Endothelial cell of umbilical vein (primary cell): ENCODE measurements at regions not wholly inside any gene's neighbourhood (a gene's known extent, or its start where the extent isn't known, plus 50 kb on each side); places are given as distances from the start of the nearest gene placed in this dataset.

Source experiments
- BruUV-seq: library from RNA; stranded (reverse); fragments of 400-500 nt; replicated peaks from 2 replicates; lab custom pipeline; 2021; lab: Mats Ljungman, UMichigan
- CTCF ChIA-PET: fragments of 300-600, 350-600 bp; sonication (Branson Sonifier 250); formaldehyde crosslinking; loops from one replicate; lab custom pipeline; 2021; ENCODE audit warnings: antibody characterized with exemption, inconsistent platforms; lab: Charles Lee
- POLR2A ChIA-PET: fragments of 300-600, 350-600 bp; sonication (Branson Sonifier 250); formaldehyde crosslinking; loops from one replicate; lab custom pipeline; 2021; ENCODE audit warnings: antibody characterized with exemption, inconsistent platforms; lab: Charles Lee
- DNase-seq: peaks from one replicate; pipeline ENCODE4 v3.0.0-alpha.2; 2011; ENCODE audit warnings: low read depth, low spot score
- FAIRE-seq: peaks from 2 replicates; lab custom pipeline; 2011; peaks lifted over from hg19 to GRCh38; lab: Jason Lieb, UNC
- H2AFZ ChIP-seq: 2 replicates; pipeline ENCODE4 v1.6.0; 2012; ENCODE audit warnings: low read depth, low read length, control low read depth, inconsistent platforms
- H3K27ac ChIP-seq: 2 replicates; pipeline ENCODE4 v1.5.1; 2011; ENCODE audit warnings: low read depth, mild to moderate bottlenecking, control low read depth, low read length, moderate library complexity; ENCODE audit not compliant: insufficient read depth
- H3K27me3 ChIP-seq, 2 experiments: 2 replicates each; pipeline versions ENCODE4 v1.6.0 to v1.6.1; 2011; ENCODE audit warnings: low read length in 2 of 2, mixed read lengths in 1 of 2; ENCODE audit not compliant: control insufficient read depth in 2 of 2, insufficient read depth in 2 of 2
- H3K36me3 ChIP-seq, 2 experiments: 2 replicates in 1 of 2; 3 replicates in 1 of 2; pipeline ENCODE4 v1.5.1; 2011; ENCODE audit warnings: low read length in 2 of 2, mild to moderate bottlenecking in 1 of 2, moderate library complexity in 1 of 2; ENCODE audit not compliant: control insufficient read depth in 2 of 2, insufficient read depth in 2 of 2; ENCODE audit errors: extremely low read depth in 1 of 2
- H3K4me1 ChIP-seq: 3 replicates; pipeline ENCODE4 v1.5.1; 2011; ENCODE audit warnings: mild to moderate bottlenecking, low read length; ENCODE audit not compliant: control insufficient read depth, insufficient read depth; ENCODE audit errors: extremely low read depth
- H3K4me2 ChIP-seq: 2 replicates; pipeline ENCODE4 v1.6.1; 2011; ENCODE audit warnings: low read length, control low read depth, mixed read lengths; ENCODE audit not compliant: insufficient read depth
- H3K4me3 ChIP-seq, 3 experiments: fragments of 200-600 bp in 1 of 3; sonication (generic), shearing (Covaris generic) in 1 of 3; replicated peaks in 1 of 3; 2 replicates each; pipeline ENCODE4 v1.5.1; 2011 to 2016; ENCODE audit warnings: control low read depth in 3 of 3, low read length in 3 of 3, mild to moderate bottlenecking in 2 of 3, inconsistent platforms in 1 of 3, low read depth in 1 of 3, moderate library complexity in 1 of 3; ENCODE audit not compliant: insufficient read depth in 1 of 3
- H3K79me2 ChIP-seq: 2 replicates; pipeline ENCODE4 v1.6.0; 2012; ENCODE audit warnings: low read length, inconsistent platforms; ENCODE audit not compliant: control insufficient read depth, insufficient read depth
- H3K9ac ChIP-seq: replicated peaks from 2 replicates; pipeline ENCODE3; 2011; ENCODE audit warnings: low read length, control low read depth; ENCODE audit not compliant: insufficient read depth; ENCODE audit errors: extremely low read depth
- H3K9me1 ChIP-seq: replicated peaks from 3 replicates; pipeline ENCODE4 v1.6.0; 2011; ENCODE audit warnings: mild to moderate bottlenecking, low read length; ENCODE audit not compliant: control insufficient read depth, insufficient read depth; ENCODE audit errors: extremely low read depth
- H3K9me3 ChIP-seq: replicated peaks from 2 replicates; pipeline ENCODE4 v1.5.1; 2012; ENCODE audit warnings: low read length, inconsistent platforms; ENCODE audit not compliant: control insufficient read depth, insufficient read depth
- H4K20me1 ChIP-seq: replicated peaks from 2 replicates; pipeline ENCODE3; 2011; ENCODE audit warnings: mild to moderate bottlenecking, low read length; ENCODE audit not compliant: control insufficient read depth, insufficient read depth; ENCODE audit errors: extremely low read depth
- CTCF ChIP-seq, 2 donors: IDR thresholded peaks; 1 replicate in 1 of 2; 2 replicates in 1 of 2; pipeline ENCODE4 v1.5.1; 2011; ENCODE audit warnings: low read length in 2 of 2, mild to moderate bottlenecking in 2 of 2, moderate library complexity in 2 of 2, control low read depth in 1 of 2, inconsistent platforms in 1 of 2, low read depth in 1 of 2; ENCODE audit not compliant: insufficient read depth in 1 of 2; ENCODE audit errors: extremely low read depth in 1 of 2
- EZH2 ChIP-seq: IDR thresholded peaks from 2 replicates; pipeline ENCODE4 v1.6.1; 2012; ENCODE audit warnings: borderline replicate concordance, low read depth, mild to moderate bottlenecking, moderate library complexity, low read length, inconsistent platforms; ENCODE audit not compliant: severe bottlenecking
- FOS ChIP-seq: IDR thresholded peaks from 2 replicates; pipeline ENCODE4 v1.6.1; 2011; ENCODE audit warnings: mild to moderate bottlenecking, low read length, moderate library complexity, borderline replicate concordance; ENCODE audit not compliant: insufficient read depth
- GATA2 ChIP-seq: IDR thresholded peaks from 2 replicates; pipeline ENCODE4 v1.7.0; 2011; ENCODE audit warnings: low read depth, mild to moderate bottlenecking, moderate library complexity, mixed read lengths, low read length; ENCODE audit not compliant: insufficient read length, insufficient read depth
- JUN ChIP-seq: IDR thresholded peaks from 2 replicates; pipeline ENCODE4 v1.6.1; 2011; ENCODE audit warnings: borderline replicate concordance, low read depth; ENCODE audit not compliant: insufficient read length, insufficient read depth
- MYC ChIP-seq: IDR thresholded peaks from one replicate; pipeline ENCODE4 v1.6.1; 2011; ENCODE audit warnings: mild to moderate bottlenecking, low read depth, low read length
- POLR2A ChIP-seq: IDR thresholded peaks from 2 replicates; pipeline ENCODE4 v1.6.1; 2012; ENCODE audit warnings: low read depth, mild to moderate bottlenecking, control low read depth, low read length
- POLR2AphosphoS5 ChIP-seq: IDR thresholded peaks from 2 replicates; pipeline ENCODE4 v1.6.1; 2012; ENCODE audit warnings: low read depth, mild to moderate bottlenecking, control low read depth, low read length, moderate library complexity; ENCODE audit not compliant: insufficient read depth
- dilution Hi-C: fragments of 300-500 bp; cut with MboI; formaldehyde crosslinking; loops from one replicate; pipeline ENCODE4 v1.15.0; 2019; ENCODE audit warnings: low sequenced_read_pairs; ENCODE audit not compliant: extremely low pct_ligation_motif_present
- intact Hi-C: fragments of 100-400 bp; cut with micrococcal nuclease; formaldehyde crosslinking; loops from one replicate; pipeline ENCODE4 v1.10.0; 2022
- TF ChIP-seq, protein P1 (sequence below): IDR thresholded peaks from 2 replicates; pipeline ENCODE4 v1.6.1; 2011; ENCODE audit not compliant: insufficient read depth, insufficient read length

DNA sequence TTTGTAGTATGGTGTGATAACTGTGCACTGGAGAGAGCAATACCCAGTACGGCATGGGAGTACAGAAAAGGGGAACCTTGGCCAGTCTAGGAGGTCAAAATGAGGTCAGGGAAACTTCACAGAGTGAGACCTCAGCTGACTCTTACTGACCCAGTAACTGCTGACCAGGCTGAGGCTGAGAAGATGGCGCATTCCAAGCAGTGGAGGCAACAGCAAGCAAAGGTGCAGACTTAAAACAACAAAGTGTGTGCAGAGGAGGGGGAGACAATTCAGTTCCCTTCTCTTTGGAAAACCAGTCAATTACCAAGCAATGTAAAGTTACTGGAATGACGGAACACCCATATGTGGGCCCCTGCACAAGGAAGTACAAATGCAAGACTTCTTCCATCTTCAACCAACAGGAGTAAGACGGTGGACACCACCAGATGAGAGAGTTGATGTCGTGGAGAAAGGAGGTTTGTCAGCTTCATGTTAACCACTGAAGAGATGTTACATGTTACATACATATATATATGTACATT is 54.6 kb upstream of the PRDX6 start:
- H3K9me1 ChIP-seq = no peaks in the 10 kb centered on the region
- no TSS peak for BruUV-seq
- TF ChIP-seq MYC (no peak), CTCF (IDR thresholded peaks at IDR 0.05; ENCODE audit: extremely low read depth in 1 of 2, insufficient read depth in 1 of 2, low read depth in 1 of 2, low read length in 2 of 2) (no peak), POLR2AphosphoS5 (no peak), GATA2 (no peak), FOS (no peak), POLR2A (no peak), EZH2 (no peak), JUN (no peak)
- TF ChIP-seq, protein P1, sequence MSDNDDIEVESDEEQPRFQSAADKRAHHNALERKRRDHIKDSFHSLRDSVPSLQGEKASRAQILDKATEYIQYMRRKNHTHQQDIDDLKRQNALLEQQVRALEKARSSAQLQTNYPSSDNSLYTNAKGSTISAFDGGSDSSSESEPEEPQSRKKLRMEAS = no peak
- H3K27me3 ChIP-seq = no peaks in the 10 kb centered on the region
- no peak overlapping the region for H3K27ac ChIP-seq
- no peak overlapping the region for H3K4me2 ChIP-seq
- H3K4me3 ChIP-seq = no peak overlapping the region
- H3K9ac ChIP-seq = no peak overlapping the region
- no peaks in the 10 kb centered on the region for H3K36me3 ChIP-seq
- FAIRE-seq (no peak), DNase-seq (no peak)
- intact Hi-C loops = no loop called here
- H3K4me1 ChIP-seq = peaks cover 5% of the 10 kb centered on the region
- ChIA-PET CTCF (interaction anchor here (1.1 to 5.5 kb wide), 2 partner anchors 216 to 679 kb away, joined by 3 to 44 read pairs; partner anchors contain the start of gene TNFSF4), POLR2A (no interaction called here)
- H4K20me1 ChIP-seq = no peaks in the 10 kb centered on the region
- no peaks in the 10 kb centered on the region for H3K79me2 ChIP-seq
- no peaks in the 10 kb centered on the region for H3K9me3 ChIP-seq
- dilution Hi-C loops = no loop called here
- no peak overlapping the region for H2AFZ ChIP-seq
